ENCODE measurements at regions not wholly inside any gene's neighbourhood (a gene's known extent, or its start where the extent isn't known, plus 50 kb on each side); places are given as distances from the start of the nearest gene placed in this dataset.
A peak's percentile ranks its signal among the peaks of the same experiment; 100 is the strongest.

DNA sequence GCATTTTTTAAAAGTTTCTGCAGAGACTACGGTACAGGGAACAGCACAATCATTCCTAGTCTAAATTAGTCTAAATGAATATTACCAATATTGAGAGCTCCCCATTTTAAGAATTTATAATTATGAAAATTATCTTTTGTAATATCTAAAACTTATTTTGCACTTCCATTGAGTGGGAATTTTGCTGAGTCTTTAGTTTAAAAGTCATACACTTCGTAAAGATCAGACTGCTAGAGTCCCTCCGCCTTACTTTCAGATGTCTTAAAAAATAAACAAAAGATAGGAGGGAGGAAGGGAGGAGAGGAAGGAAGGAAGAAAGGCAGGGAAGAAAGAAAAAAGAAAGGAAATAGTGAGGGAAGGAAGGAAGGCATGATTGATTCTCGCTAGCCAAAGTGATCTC lies 278.2 kb upstream of the PRDM1 start:
- no peak for DNase-seq

- no peak for DNase-seq
These were observed 279.6 kb upstream of the PRDM1 start for GRCh38 chr6:105806486-105806920.

GRCh38 chr6:105805501-105806023 lies 280.6 kb upstream of the PRDM1 start:
- DNase-seq, result no peak

GRCh38 chr6:105804424-105804823 lies 281.7 kb upstream of the PRDM1 start:
- DNase-seq, result no peak

DNA sequence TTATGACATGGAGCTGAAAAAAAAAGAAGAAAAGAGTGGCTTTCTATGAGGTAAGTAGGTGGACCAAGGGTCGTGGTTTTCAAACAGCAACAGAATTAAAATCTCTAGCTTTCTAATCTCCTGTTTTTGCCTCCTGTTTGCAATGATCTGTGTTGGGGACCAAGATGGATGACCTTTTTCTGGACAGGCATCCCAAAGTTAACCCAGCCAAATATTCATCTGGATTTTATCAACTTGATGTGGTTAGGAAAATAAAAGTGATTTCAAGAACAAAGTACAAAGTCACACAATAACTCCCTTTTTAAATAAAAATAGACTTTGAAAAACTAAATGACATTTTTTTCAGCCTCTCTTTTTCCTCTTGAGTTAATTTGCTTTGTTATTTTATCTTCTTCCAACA lies 282.1 kb upstream of the PRDM1 start:
- no peak for DNase-seq

DNA sequence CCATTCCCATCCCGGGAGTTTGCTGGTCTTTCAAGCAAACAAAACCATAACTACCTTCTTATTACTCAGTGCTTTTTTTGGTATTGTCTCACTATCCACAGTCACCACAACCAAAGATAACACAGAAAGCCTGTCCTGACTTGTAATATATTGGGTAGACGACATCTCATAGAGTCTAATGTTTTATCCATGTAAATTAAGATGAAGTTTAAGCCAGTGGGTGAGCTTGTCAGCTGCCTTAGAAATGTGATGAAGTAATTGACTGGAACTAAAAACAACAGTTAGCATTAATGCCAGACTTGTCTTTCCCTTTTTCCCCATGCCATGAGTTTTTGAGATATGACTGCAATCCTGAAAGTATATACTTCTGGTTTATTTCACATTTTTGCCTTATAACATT lies 282.7 kb upstream of the PRDM1 start:
- no peak for DNase-seq

- DNase-seq, result no peak
These were observed 283.4 kb upstream of the PRDM1 start for GRCh38 chr6:105802703-105803102.

GRCh38 chr6:105800871-105801270 lies 285.3 kb upstream of the PRDM1 start:
- DNase-seq, result no peak

- no peak for DNase-seq
These were observed 285.7 kb upstream of the PRDM1 start for GRCh38 chr6:105800398-105800797.

- DNase-seq, result no peak
These were observed 287.1 kb upstream of the PRDM1 start for GRCh38 chr6:105799056-105799455.

- DNase-seq, result peak; percentile 25
These were observed 288.1 kb upstream of the PRDM1 start for GRCh38 chr6:105797983-105798453.

DNA sequence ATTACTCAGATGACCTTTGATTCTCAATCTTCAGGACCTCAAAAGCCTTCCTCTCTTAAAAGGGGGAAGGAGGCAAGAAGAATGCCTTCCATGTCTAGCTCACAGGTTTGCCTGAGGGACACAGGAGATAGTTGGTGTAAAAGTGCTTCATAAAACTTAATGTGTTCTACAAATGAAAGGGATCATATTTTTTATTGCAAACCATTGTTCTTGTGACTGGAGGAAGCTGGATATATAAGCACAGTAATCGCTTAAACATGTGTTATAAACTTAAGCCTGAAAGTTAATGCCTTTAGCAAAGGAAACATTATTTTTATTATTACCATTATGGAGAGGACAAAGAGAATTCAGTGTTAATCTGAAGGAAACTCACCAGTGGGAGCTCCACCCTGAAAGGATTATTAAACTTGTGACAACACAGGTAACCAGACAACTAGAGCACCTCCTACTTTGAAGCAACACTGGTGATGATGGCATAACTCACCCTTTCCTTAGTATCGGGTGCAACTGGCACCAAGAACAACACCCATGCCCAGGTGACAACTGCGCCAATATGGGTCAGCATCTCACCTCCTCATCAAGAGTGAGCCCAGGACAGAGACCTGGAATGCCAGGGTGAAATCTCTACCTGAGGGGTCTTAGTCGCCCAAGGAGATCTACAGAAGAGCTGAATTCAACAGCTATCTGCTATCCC lies 288.7 kb upstream of the PRDM1 start:
- no peak for DNase-seq

DNA sequence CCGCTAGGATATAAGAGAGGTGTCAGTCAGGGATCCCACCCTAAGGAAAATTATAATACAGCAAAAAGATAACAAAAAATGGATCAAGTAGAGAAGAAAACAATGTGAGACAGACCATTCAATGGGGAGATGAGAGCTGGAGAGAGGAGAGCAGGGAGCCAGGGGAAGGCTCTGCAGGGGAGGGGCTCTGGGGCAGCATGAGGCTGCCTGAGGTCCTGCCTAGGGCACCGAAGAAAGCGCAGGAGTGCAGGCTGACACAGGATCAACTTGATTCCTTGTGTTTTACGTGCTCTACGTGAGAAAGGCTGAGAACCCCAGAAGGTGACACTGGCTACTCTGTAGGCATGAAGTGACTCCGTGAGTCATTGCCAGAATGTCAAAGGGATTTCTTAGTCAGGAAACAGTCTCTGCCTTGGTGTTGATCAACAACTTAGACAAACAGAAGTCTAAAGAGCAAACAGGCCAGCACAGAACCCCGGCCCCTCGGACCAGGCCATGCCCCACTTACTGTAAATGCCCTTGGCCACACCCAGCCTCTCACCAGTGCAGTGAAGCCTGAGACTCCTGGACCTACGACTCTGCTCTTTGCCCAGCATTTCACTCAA lies 290.1 kb upstream of the PRDM1 start:
- no peak for DNase-seq

DNA sequence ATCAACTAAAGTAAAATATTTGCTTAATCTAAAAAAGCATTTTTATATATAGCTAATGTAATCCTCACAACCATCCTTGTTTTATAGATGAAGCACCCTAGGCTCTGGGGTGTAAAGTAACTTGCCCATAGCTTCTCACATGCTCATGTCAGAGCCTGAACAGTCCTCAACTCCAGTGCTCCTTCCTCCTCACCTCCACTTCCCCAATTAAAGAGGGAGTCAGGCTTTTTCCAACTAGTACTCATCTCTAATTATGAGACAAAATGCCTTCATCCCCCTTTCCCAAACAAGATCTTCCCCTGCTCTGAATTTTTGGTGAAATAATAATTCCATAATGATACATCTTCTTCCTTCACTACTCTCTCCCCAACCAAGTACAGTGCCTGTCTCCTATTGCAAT lies 290.8 kb upstream of the PRDM1 start:
- DNase-seq, result no peak

- DNase-seq, result no peak
These were observed 291.3 kb upstream of the PRDM1 start for GRCh38 chr6:105794870-105795269.

- peak; percentile 26 for DNase-seq
These were observed 291.9 kb upstream of the PRDM1 start for GRCh38 chr6:105794239-105794638.

DNA sequence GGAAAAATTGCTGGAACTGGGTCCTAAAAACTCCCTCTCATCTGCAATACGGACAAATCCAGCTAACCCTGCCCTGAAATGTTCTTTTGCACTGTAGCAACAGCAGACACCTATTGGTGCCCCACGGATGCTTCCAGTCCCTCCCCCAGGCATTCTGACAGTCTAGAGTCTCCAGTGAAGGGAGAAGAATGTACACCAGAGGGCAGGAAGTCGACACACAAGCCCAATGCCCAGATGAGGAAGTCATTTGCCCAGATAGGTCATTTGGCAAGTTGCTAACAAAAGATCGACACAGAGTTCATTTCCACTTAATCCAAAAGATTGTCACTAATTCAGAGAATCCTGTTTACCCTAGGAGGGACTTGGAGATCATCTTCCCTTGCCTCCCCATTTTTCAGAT lies 293.0 kb upstream of the PRDM1 start:
- DNase-seq, result no peak

- no peak for DNase-seq
These were observed 294.4 kb upstream of the PRDM1 start for GRCh38 chr6:105791583-105792318.

DNA sequence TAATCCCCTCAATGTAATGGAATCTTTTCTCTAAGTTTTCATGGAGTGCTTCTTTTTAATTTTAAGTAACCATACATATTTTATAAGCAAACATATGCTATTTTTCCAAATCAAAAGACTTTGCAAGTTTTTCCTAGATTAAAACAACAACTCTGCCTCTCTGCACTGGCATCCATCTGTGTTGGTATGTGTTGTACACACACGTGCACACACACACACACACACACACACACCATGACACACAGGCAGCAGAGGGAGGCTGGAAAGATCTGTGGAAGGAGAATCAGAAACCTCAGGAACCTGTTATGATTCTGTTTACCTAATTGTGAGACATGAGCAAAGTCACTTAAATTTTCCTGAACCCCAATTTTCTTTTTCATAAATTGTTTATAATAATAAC lies 295.0 kb upstream of the PRDM1 start:
- no peak for DNase-seq

DNA sequence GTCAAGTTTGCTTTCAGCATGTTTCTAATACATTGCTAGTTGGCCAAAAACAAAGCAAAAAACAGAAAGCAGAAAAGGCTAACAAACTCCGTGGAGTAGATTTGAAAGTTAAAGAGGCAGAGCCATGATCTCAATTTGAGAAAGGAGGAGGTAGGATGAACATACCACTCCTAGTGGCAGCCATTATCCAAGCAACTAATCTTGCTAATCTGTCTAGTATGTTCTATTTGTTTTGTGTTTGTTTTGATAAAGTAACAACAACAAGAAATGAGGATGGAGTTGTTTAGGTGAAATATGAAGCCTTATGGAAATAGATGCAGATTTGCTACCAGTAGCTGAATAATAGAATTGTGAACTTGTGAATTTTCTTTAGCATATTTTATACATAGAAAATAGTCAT lies 295.5 kb upstream of the PRDM1 start:
- no peak for DNase-seq

GRCh38 chr6:105789935-105790334 lies 296.2 kb upstream of the PRDM1 start:
- DNase-seq, result no peak

DNA sequence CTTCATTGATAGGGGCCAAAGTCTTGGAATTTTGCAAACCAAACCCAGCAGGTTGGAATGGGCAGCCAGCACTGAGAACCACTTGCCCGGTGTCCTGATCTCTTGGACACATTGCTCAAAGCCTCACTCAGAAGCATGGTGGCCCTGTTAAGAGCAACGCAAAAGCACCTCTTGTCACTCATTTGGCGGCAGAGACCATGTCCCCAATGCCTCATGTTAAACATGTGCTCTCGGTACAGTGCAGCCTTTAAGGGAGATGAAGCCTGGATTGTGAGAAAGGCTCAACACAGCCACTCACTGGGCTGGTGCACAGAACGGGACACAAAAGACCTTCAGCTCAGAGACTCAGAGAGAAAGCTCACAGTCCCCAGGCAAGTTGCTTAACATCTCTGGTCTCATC lies 298.4 kb upstream of the PRDM1 start:
- no peak for DNase-seq

- no peak for DNase-seq
These were observed 299.1 kb upstream of the PRDM1 start for GRCh38 chr6:105786890-105787655.
